ENCODE measurements at regions not wholly inside any gene's neighbourhood (a gene's known extent, or its start where the extent isn't known, plus 50 kb on each side); places are given as distances from the start of the nearest gene placed in this dataset.

DNA sequence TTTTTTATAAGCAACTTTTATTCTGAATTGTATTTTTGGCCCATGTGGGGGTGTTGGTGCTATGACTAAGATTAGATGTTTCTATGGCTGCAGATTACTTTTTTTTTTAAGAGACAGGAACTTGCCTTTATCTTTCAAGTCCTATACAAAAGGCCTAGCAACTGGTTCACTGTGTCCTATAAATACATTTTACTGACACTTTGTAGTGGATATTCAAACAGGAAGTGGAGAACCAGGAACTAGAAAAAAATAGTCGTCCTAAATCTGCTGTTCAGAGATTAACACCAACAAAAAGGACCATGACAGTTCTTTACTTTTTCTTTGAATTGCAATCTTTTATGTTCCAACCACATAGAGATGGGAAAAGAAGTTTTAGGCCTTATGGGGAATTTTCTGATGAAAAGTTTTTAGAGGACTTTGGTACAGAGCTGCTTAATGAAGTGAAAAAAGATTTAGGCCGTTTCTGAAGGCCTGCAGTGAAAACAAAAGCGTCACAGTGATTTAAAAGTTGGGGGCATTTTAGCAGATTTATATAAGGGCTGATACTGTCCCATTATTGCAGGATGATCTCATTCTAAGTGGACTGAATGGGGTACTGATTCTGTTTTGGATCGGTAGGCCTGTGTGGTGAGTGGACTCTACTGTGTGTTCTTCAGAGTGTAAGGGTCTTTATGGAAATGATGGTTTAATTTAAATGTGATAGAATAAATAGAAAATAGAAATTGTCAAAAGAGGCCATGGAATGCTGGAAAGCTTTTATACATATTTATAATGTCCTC, 136.4 kb upstream of the DEPDC1 start:
- no peak overlapping the region for H3K27ac ChIP-seq (ENCODE audit: low read depth, low read length, poor library complexity, severe bottlenecking)
- no peaks in the 10 kb centered on the region for H3K4me1 ChIP-seq (ENCODE audit: insufficient read depth, low read length, severe bottlenecking)
- H3F3A ChIP-seq (ENCODE audit: insufficient read depth, low read length): no peaks in the 10 kb centered on the region
- no peaks in the 10 kb centered on the region for H3K9me2 ChIP-seq (ENCODE audit: low read depth, low read length)
- H3K36me3 ChIP-seq (ENCODE audit: insufficient read depth, low read length): no peaks in the 10 kb centered on the region
- H3K9me3 ChIP-seq (ENCODE audit: low read length): no peaks in the 10 kb centered on the region
- TF ChIP-seq, protein P1, sequence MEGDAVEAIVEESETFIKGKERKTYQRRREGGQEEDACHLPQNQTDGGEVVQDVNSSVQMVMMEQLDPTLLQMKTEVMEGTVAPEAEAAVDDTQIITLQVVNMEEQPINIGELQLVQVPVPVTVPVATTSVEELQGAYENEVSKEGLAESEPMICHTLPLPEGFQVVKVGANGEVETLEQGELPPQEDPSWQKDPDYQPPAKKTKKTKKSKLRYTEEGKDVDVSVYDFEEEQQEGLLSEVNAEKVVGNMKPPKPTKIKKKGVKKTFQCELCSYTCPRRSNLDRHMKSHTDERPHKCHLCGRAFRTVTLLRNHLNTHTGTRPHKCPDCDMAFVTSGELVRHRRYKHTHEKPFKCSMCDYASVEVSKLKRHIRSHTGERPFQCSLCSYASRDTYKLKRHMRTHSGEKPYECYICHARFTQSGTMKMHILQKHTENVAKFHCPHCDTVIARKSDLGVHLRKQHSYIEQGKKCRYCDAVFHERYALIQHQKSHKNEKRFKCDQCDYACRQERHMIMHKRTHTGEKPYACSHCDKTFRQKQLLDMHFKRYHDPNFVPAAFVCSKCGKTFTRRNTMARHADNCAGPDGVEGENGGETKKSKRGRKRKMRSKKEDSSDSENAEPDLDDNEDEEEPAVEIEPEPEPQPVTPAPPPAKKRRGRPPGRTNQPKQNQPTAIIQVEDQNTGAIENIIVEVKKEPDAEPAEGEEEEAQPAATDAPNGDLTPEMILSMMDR (IDR thresholded peaks at IDR 0.05; ENCODE audit: low read length): no peak
- no peak for TF ChIP-seq EZH2 (IDR thresholded peaks at IDR 0.05; ENCODE audit: borderline replicate concordance, low read length)
- no peaks in the 10 kb centered on the region for H3K27me3 ChIP-seq (ENCODE audit: insufficient read depth, low read length)
- no peaks in the 10 kb centered on the region for H3K79me2 ChIP-seq (ENCODE audit: insufficient read depth, low read length)
- H4K20me1 ChIP-seq (ENCODE audit: insufficient read depth, low read length): no peaks in the 10 kb centered on the region
- H3K9ac ChIP-seq (ENCODE audit: low read length): no peak overlapping the region
- no peak overlapping the region for H2AFZ ChIP-seq (ENCODE audit: low read length)
- no peak overlapping the region for H3K4me3 ChIP-seq (ENCODE audit: low read depth, low read length, poor library complexity, severe bottlenecking)
- H3K4me2 ChIP-seq (ENCODE audit: low read length): no peak overlapping the region

DNA sequence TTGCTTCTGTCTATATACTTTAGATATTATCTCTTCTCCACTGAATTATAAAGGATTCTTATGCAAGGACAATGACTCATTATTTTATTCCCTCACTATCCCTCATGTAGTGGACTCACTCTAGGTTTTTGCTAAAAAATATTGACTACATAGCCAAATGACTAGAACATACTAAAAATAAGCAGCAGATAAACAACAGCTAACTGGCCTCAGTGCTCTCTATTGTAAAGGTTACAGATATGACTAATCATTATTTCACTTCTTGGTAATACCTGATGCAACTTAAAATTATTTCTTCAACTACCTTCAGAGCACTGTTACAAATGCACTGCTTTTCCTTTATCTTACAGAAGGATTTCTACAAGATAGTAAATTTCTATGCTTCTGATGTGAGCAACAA, 147.6 kb upstream of the DEPDC1 start:
- Histone ChIP-seq H3K9me3 (ENCODE audit: low read length) (no peaks in the 10 kb centered on the region), H3K27ac (ENCODE audit: low read depth, low read length, poor library complexity, severe bottlenecking) (no peak overlapping the region), H3K9ac (ENCODE audit: low read length) (no peak overlapping the region), H3K27me3 (ENCODE audit: insufficient read depth, low read length) (no peaks in the 10 kb centered on the region), H4K20me1 (ENCODE audit: insufficient read depth, low read length) (no peaks in the 10 kb centered on the region), H3K4me1 (ENCODE audit: insufficient read depth, low read length, severe bottlenecking) (no peaks in the 10 kb centered on the region), H3K9me2 (ENCODE audit: low read depth, low read length) (no peaks in the 10 kb centered on the region), H3K4me3 (ENCODE audit: low read depth, low read length, poor library complexity, severe bottlenecking) (no peak overlapping the region), H3K4me2 (ENCODE audit: low read length) (no peak overlapping the region), H2AFZ (ENCODE audit: low read length) (no peak overlapping the region), H3K79me2 (ENCODE audit: insufficient read depth, low read length) (no peaks in the 10 kb centered on the region), H3F3A (ENCODE audit: insufficient read depth, low read length) (no peaks in the 10 kb centered on the region), H3K36me3 (ENCODE audit: insufficient read depth, low read length) (no peaks in the 10 kb centered on the region)
- TF ChIP-seq EZH2 (IDR thresholded peaks at IDR 0.05; ENCODE audit: borderline replicate concordance, low read length): no peak
- TF ChIP-seq, protein P1 (IDR thresholded peaks at IDR 0.05; ENCODE audit: low read length): no peak

DNA sequence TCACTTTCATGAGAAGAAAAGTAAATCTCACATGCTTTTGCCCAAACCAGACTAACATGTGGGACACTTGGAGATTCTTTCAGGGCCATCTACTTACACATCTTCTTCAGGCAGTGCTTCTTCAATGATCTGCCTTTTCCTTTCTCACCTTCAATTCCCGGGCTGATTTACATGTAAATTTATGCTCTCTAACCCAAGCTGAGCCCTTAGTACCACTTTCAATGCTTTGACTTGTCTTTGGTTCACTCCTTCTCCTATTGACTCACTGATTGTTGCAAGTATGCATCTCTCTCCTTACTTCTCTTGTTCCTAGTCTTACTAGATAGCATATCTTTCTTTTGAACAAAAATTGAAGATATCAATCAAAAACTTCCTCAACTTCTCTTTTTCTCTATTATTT, 154.2 kb upstream of the DEPDC1 start:
- Histone ChIP-seq H2AFZ (ENCODE audit: low read length) (no peak overlapping the region), H3K4me1 (ENCODE audit: insufficient read depth, low read length, severe bottlenecking) (no peaks in the 10 kb centered on the region), H3K9ac (ENCODE audit: low read length) (no peak overlapping the region), H3K36me3 (ENCODE audit: insufficient read depth, low read length) (no peaks in the 10 kb centered on the region), H4K20me1 (ENCODE audit: insufficient read depth, low read length) (no peaks in the 10 kb centered on the region), H3K9me2 (ENCODE audit: low read depth, low read length) (no peaks in the 10 kb centered on the region), H3K4me3 (ENCODE audit: low read depth, low read length, poor library complexity, severe bottlenecking) (no peak overlapping the region), H3K27ac (ENCODE audit: low read depth, low read length, poor library complexity, severe bottlenecking) (no peak overlapping the region), H3K27me3 (ENCODE audit: insufficient read depth, low read length) (no peaks in the 10 kb centered on the region), H3K79me2 (ENCODE audit: insufficient read depth, low read length) (no peaks in the 10 kb centered on the region), H3K4me2 (ENCODE audit: low read length) (no peak overlapping the region), H3K9me3 (ENCODE audit: low read length) (no peaks in the 10 kb centered on the region), H3F3A (ENCODE audit: insufficient read depth, low read length) (no peaks in the 10 kb centered on the region)
- TF ChIP-seq, protein P1 (IDR thresholded peaks at IDR 0.05; ENCODE audit: low read length): no peak
- TF ChIP-seq EZH2 (IDR thresholded peaks at IDR 0.05; ENCODE audit: borderline replicate concordance, low read length): no peak
